HTERT RPE-1 (cell line): ENCODE measurements at regions not wholly inside any gene's neighbourhood (a gene's known extent, or its start where the extent isn't known, plus 50 kb on each side); places are given as distances from the start of the nearest gene placed in this dataset.

ENCODE experiments used
- in situ Hi-C: fragments of 300-500 bp; cut with MboI; formaldehyde crosslinking; loops from 4 replicates; pipeline ENCODE4 v1.14.3; 2020; ENCODE audit warnings: low sequenced_read_pairs

GRCh38 chr3:168419091-168419490 lies 323.4 kb upstream of the GOLIM4 start:
- in situ Hi-C loops = no loop called here

GRCh38 chr3:168417016-168417415 lies 321.3 kb upstream of the GOLIM4 start:
- in situ Hi-C loops = no loop called here

- in situ Hi-C loops = no loop called here
Observed at GRCh38 chr3:168416446-168416845, 320.7 kb upstream of the GOLIM4 start.

- in situ Hi-C loops = no loop called here
Observed at GRCh38 chr3:168414149-168414548, 318.4 kb upstream of the GOLIM4 start.

- in situ Hi-C loops = no loop called here
Observed at GRCh38 chr3:168407381-168407780, 311.7 kb upstream of the GOLIM4 start.

GRCh38 chr3:168405288-168405687 lies 309.6 kb upstream of the GOLIM4 start:
- in situ Hi-C loops = no loop called here

- in situ Hi-C loops = no loop called here
Observed at GRCh38 chr3:168398371-168399025, 302.8 kb upstream of the GOLIM4 start.

GRCh38 chr3:168396861-168397260 lies 301.1 kb upstream of the GOLIM4 start:
- in situ Hi-C loops = no loop called here

GRCh38 chr3:168395551-168395950 lies 299.8 kb upstream of the GOLIM4 start:
- in situ Hi-C loops = no loop called here

- in situ Hi-C loops = no loop called here
Observed at GRCh38 chr3:168394439-168394838, 298.7 kb upstream of the GOLIM4 start.

GRCh38 chr3:168386301-168386700 lies 290.6 kb upstream of the GOLIM4 start:
- in situ Hi-C loops = no loop called here

GRCh38 chr3:168384990-168385389 lies 289.3 kb upstream of the GOLIM4 start:
- in situ Hi-C loops = no loop called here

- in situ Hi-C loops = no loop called here
Observed at GRCh38 chr3:168383573-168383972, 287.8 kb upstream of the GOLIM4 start.

GRCh38 chr3:168371846-168372245 lies 276.1 kb upstream of the GOLIM4 start:
- in situ Hi-C loops = no loop called here

GRCh38 chr3:168364967-168365366 lies 269.2 kb upstream of the GOLIM4 start:
- in situ Hi-C loops = no loop called here

GRCh38 chr3:168362661-168363247 lies 267.0 kb upstream of the GOLIM4 start:
- in situ Hi-C loops = no loop called here

- in situ Hi-C loops = no loop called here
Observed at GRCh38 chr3:168362156-168362555, 266.4 kb upstream of the GOLIM4 start.

GRCh38 chr3:168360993-168361392 lies 265.3 kb upstream of the GOLIM4 start:
- in situ Hi-C loops = no loop called here

GRCh38 chr3:168342946-168343850 lies 247.5 kb upstream of the GOLIM4 start:
- in situ Hi-C loops = no loop called here

GRCh38 chr3:168341956-168342936 lies 246.5 kb upstream of the GOLIM4 start:
- in situ Hi-C loops = no loop called here
